ENCODE measurements at regions not wholly inside any gene's neighbourhood (a gene's known extent, or its start where the extent isn't known, plus 50 kb on each side); places are given as distances from the start of the nearest gene placed in this dataset.

DNA sequence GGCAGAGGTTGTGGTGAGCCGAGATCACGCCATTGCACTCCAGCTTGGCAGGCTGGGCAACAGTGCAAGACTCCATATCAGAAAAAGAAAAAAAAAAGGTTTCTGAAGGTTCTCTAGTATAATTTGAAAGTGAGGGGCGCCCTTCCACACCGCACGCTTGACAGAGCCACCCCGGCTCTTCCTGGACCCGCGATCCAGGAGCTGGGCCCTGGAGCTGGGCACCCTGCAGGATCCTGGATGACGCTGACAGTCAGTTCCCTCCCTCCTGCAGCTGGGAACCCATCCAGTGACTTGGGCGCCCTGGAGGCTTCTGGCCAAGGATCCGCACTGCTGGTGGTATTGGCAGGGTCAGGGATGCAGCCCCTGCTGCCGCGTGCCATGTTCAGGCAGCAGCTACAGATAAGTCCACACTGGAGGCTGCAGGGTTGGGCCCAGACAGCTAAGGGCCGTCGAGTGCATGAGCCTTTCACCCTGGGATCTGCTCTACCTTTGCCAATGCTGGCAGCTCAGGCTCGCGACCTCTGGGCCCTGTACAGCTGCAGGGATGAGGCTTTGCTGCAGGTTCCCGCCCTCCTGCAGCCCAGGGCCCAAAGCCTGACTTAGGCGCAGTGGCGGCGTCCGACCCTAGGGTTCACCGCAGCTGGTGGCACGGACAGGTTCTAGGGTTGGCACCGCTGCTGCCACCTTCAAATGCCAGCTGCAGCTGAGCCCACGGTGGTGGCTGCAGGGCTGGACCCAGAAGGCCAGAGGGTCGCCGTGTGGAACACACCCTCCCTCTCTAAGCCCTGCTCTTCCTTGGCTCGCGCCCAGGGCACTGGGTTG, 110.2 kb downstream of the OR13A1 start:
- Histone ChIP-seq H3K27me3 (ENCODE audit: control insufficient read depth, insufficient read depth, low read length) (no peaks in the 10 kb centered on the region), H3K4me3 (ENCODE audit: low read depth, low read length) (no peak overlapping the region), H3K36me3 (ENCODE audit: control insufficient read depth, insufficient read depth, low read length) (no peaks in the 10 kb centered on the region)
- no peak for DNase-seq (ENCODE audit: low read depth)
- TF ChIP-seq, protein P1, sequence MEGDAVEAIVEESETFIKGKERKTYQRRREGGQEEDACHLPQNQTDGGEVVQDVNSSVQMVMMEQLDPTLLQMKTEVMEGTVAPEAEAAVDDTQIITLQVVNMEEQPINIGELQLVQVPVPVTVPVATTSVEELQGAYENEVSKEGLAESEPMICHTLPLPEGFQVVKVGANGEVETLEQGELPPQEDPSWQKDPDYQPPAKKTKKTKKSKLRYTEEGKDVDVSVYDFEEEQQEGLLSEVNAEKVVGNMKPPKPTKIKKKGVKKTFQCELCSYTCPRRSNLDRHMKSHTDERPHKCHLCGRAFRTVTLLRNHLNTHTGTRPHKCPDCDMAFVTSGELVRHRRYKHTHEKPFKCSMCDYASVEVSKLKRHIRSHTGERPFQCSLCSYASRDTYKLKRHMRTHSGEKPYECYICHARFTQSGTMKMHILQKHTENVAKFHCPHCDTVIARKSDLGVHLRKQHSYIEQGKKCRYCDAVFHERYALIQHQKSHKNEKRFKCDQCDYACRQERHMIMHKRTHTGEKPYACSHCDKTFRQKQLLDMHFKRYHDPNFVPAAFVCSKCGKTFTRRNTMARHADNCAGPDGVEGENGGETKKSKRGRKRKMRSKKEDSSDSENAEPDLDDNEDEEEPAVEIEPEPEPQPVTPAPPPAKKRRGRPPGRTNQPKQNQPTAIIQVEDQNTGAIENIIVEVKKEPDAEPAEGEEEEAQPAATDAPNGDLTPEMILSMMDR (IDR thresholded peaks at IDR 0.05; ENCODE audit: insufficient read depth, low read length, poor library complexity, severe bottlenecking) = no peak

DNA sequence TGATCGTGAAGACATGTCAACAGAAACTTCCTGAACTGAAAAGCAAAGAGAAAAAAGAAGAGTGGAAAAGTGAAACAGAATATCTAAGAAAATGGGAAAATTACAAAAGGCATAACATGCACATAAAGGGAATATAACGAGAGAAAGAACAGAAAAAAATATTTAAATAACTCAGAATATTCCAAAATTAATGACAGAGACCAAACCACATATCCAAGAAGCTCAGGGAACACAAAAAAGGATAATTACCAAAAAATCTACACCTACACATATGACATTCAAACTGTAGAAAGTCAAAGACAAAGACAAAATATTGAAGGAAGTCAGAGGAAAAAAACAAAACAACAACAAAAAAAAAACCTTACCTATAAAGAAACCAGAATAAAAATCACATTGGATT, 105.5 kb downstream of the OR13A1 start:
- no peak overlapping the region for H3K4me3 ChIP-seq (ENCODE audit: low read depth, low read length)
- H3K36me3 ChIP-seq (ENCODE audit: control insufficient read depth, insufficient read depth, low read length) = no peaks in the 10 kb centered on the region
- TF ChIP-seq, protein P1 (IDR thresholded peaks at IDR 0.05; ENCODE audit: insufficient read depth, low read length, poor library complexity, severe bottlenecking) = no peak

DNA sequence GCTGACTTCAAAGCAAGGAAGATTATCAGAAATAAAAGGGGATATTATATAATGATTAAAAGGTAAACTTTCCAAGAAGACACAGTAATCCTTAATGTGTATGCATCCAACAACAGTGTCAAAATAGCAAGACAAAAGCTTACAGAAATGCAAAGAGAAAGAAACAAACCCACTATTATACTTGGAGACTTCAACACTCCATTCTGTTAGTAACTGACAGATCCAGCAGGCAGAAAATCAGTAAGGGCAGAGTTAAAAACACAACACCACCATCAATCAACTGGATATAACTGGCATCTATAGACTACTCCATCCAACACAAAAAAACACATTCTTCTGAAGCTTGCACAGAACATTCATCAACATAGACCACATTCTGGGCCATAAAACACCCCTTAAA, 103.8 kb downstream of the OR13A1 start:
- DNase-seq (ENCODE audit: low read depth) = no peak
- TF ChIP-seq, protein P1 (IDR thresholded peaks at IDR 0.05; ENCODE audit: insufficient read depth, low read length, poor library complexity, severe bottlenecking) = no peak
- Histone ChIP-seq H3K36me3 (ENCODE audit: control insufficient read depth, insufficient read depth, low read length) (no peaks in the 10 kb centered on the region), H3K4me3 (ENCODE audit: low read depth, low read length) (no peak overlapping the region), H3K27me3 (ENCODE audit: control insufficient read depth, insufficient read depth, low read length) (no peaks in the 10 kb centered on the region)

More for the DNA sequence above, 105.5 kb downstream of the OR13A1 start:
- DNase-seq (ENCODE audit: low read depth) = no peak
- no peaks in the 10 kb centered on the region for H3K27me3 ChIP-seq (ENCODE audit: control insufficient read depth, insufficient read depth, low read length)

DNA sequence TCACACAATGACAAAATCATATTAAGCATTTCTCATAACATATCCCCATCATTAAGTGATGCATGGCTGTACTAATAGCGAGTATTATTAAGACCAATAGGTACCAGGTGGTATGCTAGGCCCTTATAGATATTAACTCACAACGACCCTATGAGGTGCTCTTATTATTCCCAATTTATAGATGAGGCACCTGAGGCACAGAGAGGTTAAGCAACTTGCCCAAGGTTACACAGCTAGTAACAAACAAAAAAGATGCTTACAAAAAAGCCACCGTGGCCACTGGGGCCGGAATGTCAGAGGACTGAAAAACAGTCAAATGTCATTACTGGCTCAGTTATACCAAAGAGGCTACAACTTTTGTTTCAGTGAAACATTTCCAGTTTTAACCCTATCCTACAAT, 96.0 kb downstream of the OR13A1 start:
- TF ChIP-seq, protein P1 (IDR thresholded peaks at IDR 0.05; ENCODE audit: insufficient read depth, low read length, poor library complexity, severe bottlenecking) = no peak
- no peaks in the 10 kb centered on the region for H3K27me3 ChIP-seq (ENCODE audit: control insufficient read depth, insufficient read depth, low read length)
- DNase-seq (ENCODE audit: low read depth) = no peak
- no peaks in the 10 kb centered on the region for H3K36me3 ChIP-seq (ENCODE audit: control insufficient read depth, insufficient read depth, low read length)
- no peak overlapping the region for H3K4me3 ChIP-seq (ENCODE audit: low read depth, low read length)

DNA sequence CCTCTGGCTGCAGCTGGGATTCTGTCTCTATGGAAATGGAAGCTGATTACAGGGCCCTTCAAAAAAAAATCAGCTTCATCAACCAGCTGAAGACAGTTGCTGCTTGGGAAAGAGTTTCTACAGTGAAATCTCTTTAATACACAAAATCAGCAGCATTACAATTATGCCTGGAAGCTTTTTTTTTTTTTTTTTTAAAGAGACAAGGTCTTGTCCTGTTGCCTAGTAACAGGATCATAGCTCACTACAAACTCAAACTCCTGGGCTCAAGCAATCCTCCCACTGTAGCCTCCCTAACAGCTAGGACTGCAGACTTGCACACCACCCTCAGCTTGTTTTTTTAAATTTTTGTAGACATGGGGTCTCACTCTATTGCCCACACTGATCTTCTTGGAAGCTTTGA, 94.5 kb downstream of the OR13A1 start:
- TF ChIP-seq, protein P1 (IDR thresholded peaks at IDR 0.05; ENCODE audit: insufficient read depth, low read length, poor library complexity, severe bottlenecking) = no peak
- H3K4me3 ChIP-seq (ENCODE audit: low read depth, low read length) = no peak overlapping the region
- no peaks in the 10 kb centered on the region for H3K27me3 ChIP-seq (ENCODE audit: control insufficient read depth, insufficient read depth, low read length)
- DNase-seq (ENCODE audit: low read depth) = no peak
- no peaks in the 10 kb centered on the region for H3K36me3 ChIP-seq (ENCODE audit: control insufficient read depth, insufficient read depth, low read length)
